ENCODE measurements at regions not wholly inside any gene's neighbourhood (a gene's known extent, or its start where the extent isn't known, plus 50 kb on each side); places are given as distances from the start of the nearest gene placed in this dataset.
"Not testable (repeated sequence)": the region's sequence is repeated elsewhere in the genome, so short reads cannot be mapped to it uniquely, and the experiment has no call there.

- TF ChIP-seq ZNF77 (CRISPR knock-in tag; IDR thresholded peaks at IDR 0.05) (no peak), ZNF551 (CRISPR knock-in tag; IDR thresholded peaks at IDR 0.05) (no peak), ZNF239 (CRISPR knock-in tag; IDR thresholded peaks at IDR 0.05) (no peak), SNIP1 (IDR thresholded peaks at IDR 0.05; ENCODE audit: low read depth) (no peak)
Measured at GRCh38 chr12:75739912-75740311, 228.5 kb upstream of the KRR1 start (continued).

DNA sequence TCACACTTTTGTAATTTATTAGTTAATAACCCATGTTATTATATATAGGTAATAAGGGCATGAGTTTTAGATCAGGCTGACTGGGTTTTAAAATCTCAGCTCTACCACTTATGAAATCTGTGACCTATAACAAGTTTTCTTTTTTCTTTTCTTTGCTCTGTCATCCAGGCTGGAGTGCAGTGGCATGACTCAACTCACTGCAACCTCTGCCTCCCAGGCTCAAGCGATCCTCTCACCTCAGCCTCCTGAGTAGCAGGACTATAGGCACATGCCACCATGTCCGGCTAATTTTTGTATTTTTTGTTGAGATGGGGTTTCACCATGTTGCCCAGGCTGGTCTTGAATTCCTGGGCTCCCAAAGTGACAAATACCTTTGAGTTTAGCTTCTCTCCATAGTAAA, 227.7 kb upstream of the KRR1 start:
- H3K27ac ChIP-seq (ENCODE audit: extremely low read depth, low read depth, low read length); H3K4me3 ChIP-seq; in situ Hi-C loops (cut with MboI); H4K20me1 ChIP-seq (replicated peaks; ENCODE audit: control insufficient read depth, insufficient read depth, low read length); H3K9me3 ChIP-seq (replicated peaks; ENCODE audit: control insufficient read depth, insufficient read depth, low read depth, low read length); H3K9me1 ChIP-seq (ENCODE audit: control insufficient read depth, insufficient read depth, low read length); CTCF ChIA-PET (ENCODE audit: low intra/inter-chr PET ratio); FAIRE-seq; intact Hi-C loops (cut with micrococcal nuclease); POLR2A ChIA-PET; H3K9ac ChIP-seq (ENCODE audit: insufficient read depth in 1 of 2, low read depth in 2 of 2, low read length in 2 of 2); ATAC-seq; H3K79me2 ChIP-seq (ENCODE audit: control insufficient read depth, insufficient read depth, low read length); H3K4me1 ChIP-seq (replicated peaks in 1 of 2; ENCODE audit: control insufficient read depth in 2 of 2, insufficient read depth in 2 of 2, low read length in 2 of 2); H2AFZ ChIP-seq (ENCODE audit: low read depth, low read length); H3K27me3 ChIP-seq (ENCODE audit: control insufficient read depth in 2 of 2, insufficient read depth in 2 of 2, low read length in 2 of 2); H3K4me2 ChIP-seq (ENCODE audit: insufficient read depth, low read length); DNase-seq (ENCODE audit: extremely low read depth in 1 of 4, low spot score in 3 of 4); BruUV-seq (replicated peaks); H3K36me3 ChIP-seq (ENCODE audit: control insufficient read depth, insufficient read depth, low read length); TF ChIP-seq NR2C2 (CRISPR knock-in tag; IDR thresholded peaks at IDR 0.05); ATF3 (CRISPR knock-in tag; conservative IDR thresholded peaks at IDR 0.05); CEBPG (CRISPR knock-in tag; IDR thresholded peaks at IDR 0.05): not testable (repeated sequence)
- WGBS (ENCODE audit: insufficient coverage, low coverage, missing lambda C conversion rate): 9% methylated on average over 2 of the region's 2 CpGs
- 0 out of 2 replicates have a peak, but pooled peaks have one; percentile 21 for TF ChIP-seq NR2C2 (tag; IDR thresholded peaks at IDR 0.05)
- 0 out of 2 replicates have a peak, but pooled peaks have one; percentile 33 for TF ChIP-seq ATF3 (IDR thresholded peaks at IDR 0.05)
- TF ChIP-seq CEBPG (tag; conservative IDR thresholded peaks at IDR 0.05 in 1 of 2, IDR thresholded peaks at IDR 0.05 in 1 of 2): peak in 1 of 2 experiments; percentile 53; a peak in 1 of 4 replicates
- 0 out of 2 replicates have a peak, but pooled peaks have one; percentile 14 for TF ChIP-seq FOSL1 (tag; conservative IDR thresholded peaks at IDR 0.05)
- TF ChIP-seq TRIM24 (IDR thresholded peaks at IDR 0.05): peak in 1 of 2 experiments; percentile 50; a peak in 1 of 4 replicates
- 0 out of 4 replicates have a peak, but pooled peaks of 1 of the 2 experiments have one; percentile 21 for TF ChIP-seq RCOR1 (IDR thresholded peaks at IDR 0.05; ENCODE audit: borderline replicate concordance in 1 of 2, low read depth in 2 of 2, low read length in 2 of 2)
